ENCODE measurements at regions not wholly inside any gene's neighbourhood (a gene's known extent, or its start where the extent isn't known, plus 50 kb on each side); places are given as distances from the start of the nearest gene placed in this dataset.

- TF ChIP-seq CTCF (conservative IDR thresholded peaks at IDR 0.05; ENCODE audit: low read depth, low read length), result no peak
- no peak for TF ChIP-seq EZH2 (IDR thresholded peaks at IDR 0.05; ENCODE audit: low read length, unreplicated experiment)
Measured at GRCh38 chr9:87113874-87114273, 166.6 kb upstream of the GAS1 start.

All from PC-3 (cell line).